Mucosa of descending colon (tissue), 3 donors: ENCODE measurements at regions not wholly inside any gene's neighbourhood (a gene's known extent, or its start where the extent isn't known, plus 50 kb on each side); places are given as distances from the start of the nearest gene placed in this dataset.
"Not testable (repeated sequence)": the region's sequence is repeated elsewhere in the genome, so short reads cannot be mapped to it uniquely, and the experiment has no call there.

Source experiments
- ATAC-seq: fragments of 200-7000 bp; cut with Tn5 transposase; one replicate; pipeline ENCODE4 v1.9.1; 2020; ENCODE audit warnings: mild to moderate bottlenecking, moderate library complexity
- DNase-seq, 3 donors: peaks; one replicate each; pipeline ENCODE4 v3.0.0-alpha.2; 2020
- H3K36me3 ChIP-seq: fragments of 200-600 bp; one replicate; pipeline ENCODE4 v1.8.0; 2021; ENCODE audit warnings: low read depth, mild to moderate bottlenecking
- H3K4me1 ChIP-seq: fragments of 200-600 bp; one replicate; pipeline ENCODE4 v1.8.0; 2021; ENCODE audit warnings: low read depth, mild to moderate bottlenecking
- H3K4me3 ChIP-seq: fragments of 200-600 bp; one replicate; pipeline ENCODE4 v1.8.0; 2021; ENCODE audit warnings: mild to moderate bottlenecking
- H3K9me3 ChIP-seq: fragments of 200-600 bp; one replicate; pipeline ENCODE4 v1.8.0; 2021; ENCODE audit warnings: mild to moderate bottlenecking
- intact Hi-C, 2 donors: fragments of 100-400 bp; cut with DNase I in 1 of 2; cut with micrococcal nuclease in 1 of 2; formaldehyde crosslinking; loops; one replicate each; pipeline versions ENCODE4 v1.11.0 to v1.11.1; 2022; cut with DNase I, micrococcal nuclease
- donor health status: DM: no; HTN: no; CAD: no; lungs with moderate emphysema.
- donor health status: DM: no; HTN: no; CAD: no.
- donor health status: DM: no; HTN: yes; CAD: no.

- H3K36me3 ChIP-seq, ATAC-seq, H3K9me3 ChIP-seq, H3K4me3 ChIP-seq, H3K4me1 ChIP-seq, intact Hi-C loops, DNase-seq: not testable (repeated sequence)
These were observed 89.7 kb downstream of the PPIAL4C start for GRCh38 chr1:149673231-149673909.

- H3K9me3 ChIP-seq, ATAC-seq, H3K4me1 ChIP-seq: not testable (repeated sequence)
These were observed 91.3 kb downstream of the PPIAL4C start for GRCh38 chr1:149674921-149675320.

GRCh38 chr1:149677359-149677758 is 93.7 kb downstream of the PPIAL4C start:
- DNase-seq, ATAC-seq, intact Hi-C loops: not testable (repeated sequence)

More at GRCh38 chr1:149674921-149675320, 91.3 kb downstream of the PPIAL4C start:
- H3K36me3 ChIP-seq, H3K4me3 ChIP-seq, intact Hi-C loops: not testable (repeated sequence)
- DNase-seq: peak in 1 of 3 donors; percentile 26

GRCh38 chr1:149686593-149687238 is 95.8 kb upstream of the FCGR1A start:
- DNase-seq, intact Hi-C loops, H3K9me3 ChIP-seq, H3K4me3 ChIP-seq, H3K4me1 ChIP-seq, H3K36me3 ChIP-seq: not testable (repeated sequence)
- ATAC-seq: peak; percentile 91

More at GRCh38 chr1:149677359-149677758, 93.7 kb downstream of the PPIAL4C start:
- H3K4me1 ChIP-seq, H3K4me3 ChIP-seq, H3K9me3 ChIP-seq, H3K36me3 ChIP-seq: not testable (repeated sequence)

GRCh38 chr1:149691399-149691798 is 91.1 kb upstream of the FCGR1A start:
- H3K9me3 ChIP-seq, intact Hi-C loops, H3K36me3 ChIP-seq, H3K4me3 ChIP-seq, H3K4me1 ChIP-seq, DNase-seq: not testable (repeated sequence)
- ATAC-seq: peak; percentile 68

GRCh38 chr1:149692804-149693539 is 89.5 kb upstream of the FCGR1A start:
- H3K36me3 ChIP-seq, H3K9me3 ChIP-seq, DNase-seq, intact Hi-C loops, H3K4me3 ChIP-seq, H3K4me1 ChIP-seq: not testable (repeated sequence)
- ATAC-seq: peak; percentile 50

GRCh38 chr1:149695066-149695465 is 87.4 kb upstream of the FCGR1A start:
- DNase-seq, H3K4me3 ChIP-seq, H3K9me3 ChIP-seq, H3K4me1 ChIP-seq, H3K36me3 ChIP-seq, ATAC-seq, intact Hi-C loops: not testable (repeated sequence)

GRCh38 chr1:149700220-149700619 is 82.3 kb upstream of the FCGR1A start:
- intact Hi-C loops, H3K4me3 ChIP-seq, H3K9me3 ChIP-seq, ATAC-seq, H3K4me1 ChIP-seq, H3K36me3 ChIP-seq, DNase-seq: not testable (repeated sequence)

GRCh38 chr1:149700677-149701567 is 81.6 kb upstream of the FCGR1A start:
- ATAC-seq, H3K9me3 ChIP-seq, intact Hi-C loops, H3K4me1 ChIP-seq, DNase-seq, H3K4me3 ChIP-seq, H3K36me3 ChIP-seq: not testable (repeated sequence)

GRCh38 chr1:149708192-149708853 is 74.2 kb upstream of the FCGR1A start:
- H3K4me3 ChIP-seq, intact Hi-C loops, H3K36me3 ChIP-seq, H3K4me1 ChIP-seq, H3K9me3 ChIP-seq: not testable (repeated sequence)
- DNase-seq (peak; percentile 48 to 82 (median 62)), ATAC-seq (peak; percentile 82)

- ATAC-seq: peak; percentile 82
- H3K4me3 ChIP-seq, intact Hi-C loops, DNase-seq, H3K36me3 ChIP-seq, H3K4me1 ChIP-seq, H3K9me3 ChIP-seq: not testable (repeated sequence)
These were observed 70.8 kb upstream of the FCGR1A start for GRCh38 chr1:149711651-149712050.

- not testable (repeated sequence) for ATAC-seq
These were observed 70.2 kb upstream of the FCGR1A start for GRCh38 chr1:149712154-149712927.

More at GRCh38 chr1:149712154-149712927, 70.2 kb upstream of the FCGR1A start:
- DNase-seq: peak in 1 of 3 donors; percentile 64
- H3K9me3 ChIP-seq, H3K4me1 ChIP-seq, H3K4me3 ChIP-seq, intact Hi-C loops, H3K36me3 ChIP-seq: not testable (repeated sequence)
